ENCODE measurements at regions not wholly inside any gene's neighbourhood (a gene's known extent, or its start where the extent isn't known, plus 50 kb on each side); places are given as distances from the start of the nearest gene placed in this dataset.

DNA sequence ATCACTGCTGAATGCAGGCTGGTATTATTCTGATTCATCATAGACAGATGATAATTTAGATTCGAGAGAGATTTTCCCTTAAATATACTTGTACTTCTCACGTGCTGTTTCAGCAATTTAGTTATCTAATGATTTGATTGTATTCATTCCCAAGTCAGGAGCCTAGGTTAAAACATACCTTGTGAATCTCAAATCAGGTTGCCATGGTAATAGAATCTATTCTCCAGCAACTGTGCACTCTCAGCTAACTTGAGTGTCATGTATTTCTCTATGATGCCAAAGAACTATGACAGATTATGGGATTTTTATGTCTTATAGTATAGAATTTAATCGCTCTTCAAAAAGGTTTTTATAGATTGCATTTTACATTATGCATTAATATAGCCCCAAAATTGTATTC, 315.3 kb downstream of the GABRG2 start:
- H3K27ac ChIP-seq, result no peak overlapping the region
- TF ChIP-seq, protein P1, sequence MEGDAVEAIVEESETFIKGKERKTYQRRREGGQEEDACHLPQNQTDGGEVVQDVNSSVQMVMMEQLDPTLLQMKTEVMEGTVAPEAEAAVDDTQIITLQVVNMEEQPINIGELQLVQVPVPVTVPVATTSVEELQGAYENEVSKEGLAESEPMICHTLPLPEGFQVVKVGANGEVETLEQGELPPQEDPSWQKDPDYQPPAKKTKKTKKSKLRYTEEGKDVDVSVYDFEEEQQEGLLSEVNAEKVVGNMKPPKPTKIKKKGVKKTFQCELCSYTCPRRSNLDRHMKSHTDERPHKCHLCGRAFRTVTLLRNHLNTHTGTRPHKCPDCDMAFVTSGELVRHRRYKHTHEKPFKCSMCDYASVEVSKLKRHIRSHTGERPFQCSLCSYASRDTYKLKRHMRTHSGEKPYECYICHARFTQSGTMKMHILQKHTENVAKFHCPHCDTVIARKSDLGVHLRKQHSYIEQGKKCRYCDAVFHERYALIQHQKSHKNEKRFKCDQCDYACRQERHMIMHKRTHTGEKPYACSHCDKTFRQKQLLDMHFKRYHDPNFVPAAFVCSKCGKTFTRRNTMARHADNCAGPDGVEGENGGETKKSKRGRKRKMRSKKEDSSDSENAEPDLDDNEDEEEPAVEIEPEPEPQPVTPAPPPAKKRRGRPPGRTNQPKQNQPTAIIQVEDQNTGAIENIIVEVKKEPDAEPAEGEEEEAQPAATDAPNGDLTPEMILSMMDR (conservative IDR thresholded peaks at IDR 0.05), result no peak

DNA sequence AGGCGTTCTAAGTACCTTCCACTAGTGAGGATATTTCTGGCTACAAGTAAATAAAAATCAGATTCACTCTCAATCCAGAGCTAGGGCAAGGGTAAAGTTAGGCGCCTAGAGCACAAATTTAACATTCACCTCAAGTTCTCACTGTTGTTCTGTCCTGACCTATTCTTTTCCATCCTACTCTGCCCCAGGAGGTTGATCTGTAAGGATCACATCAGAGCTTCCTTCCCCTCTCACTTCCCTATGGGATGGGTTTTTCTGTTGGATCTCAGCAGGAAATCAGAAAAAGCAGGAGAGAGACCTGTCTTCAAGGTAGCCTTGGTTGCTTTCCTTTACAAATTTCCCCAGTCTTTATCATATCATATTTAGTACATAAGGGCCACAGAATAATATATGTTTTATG, 316.7 kb downstream of the GABRG2 start:
- H3K27ac ChIP-seq, result no peak overlapping the region
- TF ChIP-seq, protein P1 (conservative IDR thresholded peaks at IDR 0.05), result no peak

DNA sequence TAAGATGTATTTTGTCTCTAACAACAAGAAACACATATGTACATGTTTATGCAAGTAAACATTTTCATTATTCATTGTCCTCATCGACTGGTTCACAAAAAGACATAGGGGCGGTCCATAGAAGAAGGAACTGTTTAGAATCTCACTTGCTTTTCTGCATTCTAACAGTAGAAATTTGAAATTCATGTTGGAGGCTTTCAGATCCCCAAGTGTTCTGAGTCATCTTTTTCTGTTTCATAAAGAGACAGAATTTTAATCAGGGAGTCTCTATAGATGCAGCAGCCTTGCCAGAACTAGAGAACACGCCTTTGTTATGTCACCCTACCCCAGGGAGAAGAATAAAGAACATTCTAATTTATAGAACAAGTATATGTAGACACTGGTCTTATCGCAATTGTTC, 324.3 kb downstream of the GABRG2 start:
- H3K27ac ChIP-seq, result no peak overlapping the region
- TF ChIP-seq, protein P1 (conservative IDR thresholded peaks at IDR 0.05), result no peak

DNA sequence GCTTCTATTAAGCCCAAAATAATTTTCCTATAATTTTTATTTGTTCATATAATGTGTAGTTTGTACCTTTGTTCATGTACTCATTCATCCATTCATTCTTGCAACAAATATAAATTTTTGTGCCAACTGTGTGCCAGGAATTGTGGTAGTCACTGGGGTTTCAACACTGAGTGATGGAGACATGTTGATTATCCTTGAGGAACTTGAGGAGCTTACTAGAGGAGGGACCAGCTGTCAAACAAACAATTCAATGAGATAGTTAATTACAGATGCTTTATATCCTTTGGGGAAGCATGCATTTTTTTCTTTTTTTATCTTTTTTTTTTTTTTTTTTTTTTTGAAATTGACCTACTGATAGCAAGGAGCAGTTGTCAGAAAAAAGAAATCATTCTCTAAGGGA, 324.8 kb downstream of the GABRG2 start:
- H3K27ac ChIP-seq, result no peak overlapping the region
- TF ChIP-seq, protein P1 (conservative IDR thresholded peaks at IDR 0.05), result no peak

- TF ChIP-seq, protein P1 (conservative IDR thresholded peaks at IDR 0.05), result no peak
Observed at GRCh38 chr5:162393534-162393933, 326.0 kb downstream of the GABRG2 start.

DNA sequence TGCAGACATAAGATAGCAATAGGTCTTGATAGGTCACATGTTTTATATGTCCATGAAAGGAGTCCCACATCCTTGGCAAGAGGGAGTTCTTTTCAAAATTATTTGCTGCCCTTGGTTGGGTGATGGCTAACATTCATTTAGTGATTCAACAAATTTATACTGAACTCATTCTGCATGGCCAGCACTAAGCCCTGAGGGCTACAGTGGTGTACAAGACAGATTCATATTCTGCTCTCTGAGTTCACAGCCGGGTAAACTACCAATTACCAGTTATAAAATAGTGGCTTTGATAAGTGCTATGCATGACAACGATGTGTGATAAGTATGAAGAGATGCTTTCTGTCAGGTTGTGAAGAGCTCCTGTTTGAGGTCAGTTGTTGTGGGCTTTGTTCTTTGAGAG, 340.0 kb downstream of the GABRG2 start:
- TF ChIP-seq, protein P1 (conservative IDR thresholded peaks at IDR 0.05), result no peak
- H3K27ac ChIP-seq, result no peak overlapping the region

More at GRCh38 chr5:162393534-162393933, 326.0 kb downstream of the GABRG2 start:
- no peak overlapping the region for H3K27ac ChIP-seq

- H3K27ac ChIP-seq, result no peak overlapping the region
- TF ChIP-seq, protein P1 (conservative IDR thresholded peaks at IDR 0.05), result no peak
Observed at GRCh38 chr5:162410365-162410764, 342.8 kb downstream of the GABRG2 start.

DNA sequence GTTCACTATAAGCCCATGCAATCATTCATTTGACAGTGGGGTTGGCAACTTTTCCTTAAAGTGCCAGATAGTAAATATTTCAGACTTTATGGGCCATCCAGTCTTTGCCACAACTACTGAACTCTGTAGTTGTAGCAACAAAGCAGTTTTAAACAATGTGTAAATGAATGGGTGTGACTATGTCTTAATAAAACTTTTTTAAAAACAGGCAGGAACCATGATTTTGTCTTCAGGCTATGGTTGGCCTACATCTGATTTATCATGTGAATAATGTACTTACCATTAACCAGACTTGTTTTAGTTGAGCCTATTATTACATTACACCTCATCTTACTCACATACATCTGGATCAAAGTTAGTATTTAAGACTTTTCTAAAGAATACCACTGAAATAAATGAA, 361.6 kb downstream of the GABRG2 start:
- TF ChIP-seq, protein P1 (conservative IDR thresholded peaks at IDR 0.05), result no peak
- no peak overlapping the region for H3K27ac ChIP-seq

All from VCaP (cell line).